HepG2 (cell line): ENCODE measurements at regions not wholly inside any gene's neighbourhood (a gene's known extent, or its start where the extent isn't known, plus 50 kb on each side); places are given as distances from the start of the nearest gene placed in this dataset.

Experiments
- ATAC-seq: fragments of 200-7000 bp; cut with Tn5 transposase; 3 replicates; pipeline ENCODE4 v1.9.1; 2020; ENCODE audit warnings: mild to moderate bottlenecking, moderate library complexity
- BruUV-seq: library from RNA; stranded (reverse); fragments of 400-500 nt; replicated peaks from 2 replicates; lab custom pipeline; 2021; lab: Mats Ljungman, UMichigan
- CTCF ChIA-PET: fragments of 300-600 bp; formaldehyde crosslinking; extraction: SDS; loops from one replicate; lab custom pipeline; 2021; ENCODE audit warnings: low total read pairs, inconsistent platforms, low intra/inter-chr PET ratio; lab: Yijun Ruan, JAX
- POLR2A ChIA-PET: fragments of 350-600 bp; sonication (Branson Sonifier 250); formaldehyde crosslinking; loops from one replicate; lab custom pipeline; 2020; ENCODE audit warnings: antibody characterized with exemption, inconsistent platforms; lab: Yijun Ruan, JAX
- DNase-seq: peaks from one replicate; pipeline ENCODE4 v3.0.0-alpha.2; 2015; ENCODE audit warnings: low spot score
- FAIRE-seq: peaks from 3 replicates; lab custom pipeline; 2011; peaks lifted over from hg19 to GRCh38; lab: Jason Lieb, UNC
- H2AFZ ChIP-seq: one replicate; pipeline ENCODE4 v1.6.1; 2011; ENCODE audit warnings: low read length, inconsistent platforms
- H3K27ac ChIP-seq: fragments of 300-600 bp; 3 replicates; pipeline ENCODE4 v1.8.0; 2011; ENCODE audit warnings: mixed run types, mild to moderate bottlenecking, mixed read lengths, low read length, inconsistent platforms; ENCODE audit not compliant: insufficient read depth; ENCODE audit errors: extremely low read length
- H3K27me3 ChIP-seq, 2 experiments: fragments of 200-600 bp in 1 of 2; 2 replicates in 1 of 2; 3 replicates in 1 of 2; pipeline versions ENCODE4 v1.6.0 to v1.8.0; 2011; ENCODE audit warnings: low read length in 2 of 2, mild to moderate bottlenecking in 2 of 2, moderate library complexity in 2 of 2, inconsistent platforms in 1 of 2; ENCODE audit not compliant: insufficient read depth in 2 of 2, control insufficient read depth in 1 of 2
- H3K36me3 ChIP-seq, 2 experiments: fragments of 200-600 bp in 1 of 2; replicated peaks in 1 of 2; 2 replicates in 1 of 2; 3 replicates in 1 of 2; pipeline versions ENCODE4 v1.5.1 to v1.8.0; 2011; ENCODE audit warnings: low read length in 2 of 2, inconsistent platforms in 1 of 2; ENCODE audit not compliant: insufficient read depth in 2 of 2, control insufficient read depth in 1 of 2
- H3K4me1 ChIP-seq: 2 replicates; pipeline ENCODE4 v1.5.1; 2012; ENCODE audit warnings: low read length, inconsistent platforms; ENCODE audit not compliant: insufficient read depth
- H3K4me2 ChIP-seq: 2 replicates; pipeline ENCODE4 v1.6.0; 2011; ENCODE audit warnings: low read depth, low read length, inconsistent platforms
- H3K4me3 ChIP-seq, 3 experiments: fragments of 200-600 bp in 1 of 3; sonication (generic), shearing (Covaris generic) in 1 of 3; replicated peaks in 1 of 3; 2 replicates each; pipeline ENCODE4 v1.5.1; 2011 to 2016; ENCODE audit warnings: low read length in 3 of 3, inconsistent platforms in 2 of 3, low read depth in 2 of 3, mild to moderate bottlenecking in 2 of 3, control low read depth in 1 of 3, mixed read lengths in 1 of 3; ENCODE audit not compliant: insufficient read depth in 1 of 3
- H3K79me2 ChIP-seq: one replicate; pipeline ENCODE4 v1.6.1; 2011; ENCODE audit warnings: low read length, inconsistent platforms; ENCODE audit not compliant: insufficient read depth
- H3K9ac ChIP-seq: 2 replicates; pipeline ENCODE4 v1.6.0; 2011; ENCODE audit warnings: mild to moderate bottlenecking, low read depth, low read length, inconsistent platforms; ENCODE audit not compliant: insufficient read depth
- H3K9me3 ChIP-seq: 2 replicates; pipeline ENCODE4 v1.5.1; 2012; ENCODE audit warnings: mild to moderate bottlenecking, low read length
- H4K20me1 ChIP-seq: 2 replicates; pipeline ENCODE4 v1.6.0; 2011; ENCODE audit warnings: inconsistent platforms, mild to moderate bottlenecking, low read length, moderate library complexity; ENCODE audit not compliant: insufficient read depth
- GATA4 ChIP-seq: sonication (generic); IDR thresholded peaks from 2 replicates; pipeline ENCODE4 v1.6.1; 2016; ENCODE audit warnings: antibody characterized with exemption, low read depth, borderline replicate concordance
- STAG1 ChIP-seq: sonication (generic); formaldehyde crosslinking; IDR thresholded peaks from 2 replicates; pipeline ENCODE4 v1.4.0; 2020; ENCODE audit warnings: missing genetic modification reagents
- ZFP1 ChIP-seq: IDR thresholded peaks from 2 replicates; pipeline ENCODE4 v1.6.1; 2016
- ZNF367 ChIP-seq: sonication (generic); formaldehyde crosslinking; IDR thresholded peaks from 2 replicates; pipeline ENCODE4 v1.4.0; 2020; ENCODE audit warnings: missing genetic modification reagents, borderline replicate concordance
- ZNF768 ChIP-seq: sonication (generic); formaldehyde crosslinking; IDR thresholded peaks from 2 replicates; pipeline ENCODE4 v1.4.0; 2020; ENCODE audit warnings: missing genetic modification reagents
- WGBS: methylation state at CpG from one replicate; pipeline ENCODE4 v1.1.6; 2017; ENCODE audit warnings: low lambda C conversion rate; 5-methylcytosine and 5-hydroxymethylcytosine counted together
- in situ Hi-C: cut with HindIII; loops from 2 replicates; pipeline ENCODE4 v1.10.0; 2017; ENCODE audit warnings: low pct_unique_long_range_greater_than_20kb; ENCODE audit not compliant: extremely low pct_ligation_motif_present
- intact Hi-C: fragments of 100-400 bp; cut with micrococcal nuclease; formaldehyde crosslinking; loops from one replicate; pipeline ENCODE4 v1.10.0; 2022; ENCODE audit not compliant: unreplicated experiment
- TF ChIP-seq, protein P1 (sequence below): sonication (generic); formaldehyde crosslinking; IDR thresholded peaks from 2 replicates; pipeline ENCODE4 v1.8.1; 2023; ENCODE audit warnings: mild to moderate bottlenecking, missing genetic modification reagents
- TF ChIP-seq, protein P2 (sequence below): sonication (generic); formaldehyde crosslinking; IDR thresholded peaks from 2 replicates; pipeline ENCODE4 v1.5.0; 2020; ENCODE audit warnings: mild to moderate bottlenecking, missing genetic modification reagents, moderate library complexity
- TF ChIP-seq, protein P3 (sequence below), 2 experiments: IDR thresholded peaks; 2 replicates each; pipeline ENCODE4 v1.6.1; 2011 to 2012; ENCODE audit warnings: low read length in 2 of 2, borderline replicate concordance in 1 of 2, low read depth in 1 of 2, mild to moderate bottlenecking in 1 of 2, moderate library complexity in 1 of 2

DNA sequence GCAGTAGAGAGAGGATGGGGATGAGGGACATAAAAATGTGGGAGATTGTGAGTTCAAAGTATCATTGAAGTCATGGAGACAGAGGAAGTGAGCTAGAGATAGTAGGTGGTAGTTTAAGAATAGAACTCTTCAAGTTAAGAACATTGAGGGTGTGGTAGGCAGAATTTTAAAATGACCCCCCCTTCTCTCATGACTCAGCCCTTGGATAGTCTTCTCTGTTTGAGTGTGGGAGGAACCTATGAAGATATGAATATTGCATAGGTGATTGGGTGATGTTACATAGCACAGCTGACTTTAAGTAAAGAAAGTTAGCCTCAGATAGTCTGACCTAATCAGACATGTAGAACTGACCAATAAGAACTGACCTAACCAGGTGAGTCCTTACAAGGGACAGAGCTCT is 418.6 kb downstream of the FOXO1 start:
- Histone ChIP-seq H3K4me1 (no peaks in the 10 kb centered on the region), H3K4me2 (no peak overlapping the region), H3K27ac (no peak overlapping the region), H4K20me1 (no peaks in the 10 kb centered on the region), H3K9me3 (no peaks in the 10 kb centered on the region), H3K9ac (no peak overlapping the region), H3K4me3 (no peak overlapping the region), H3K27me3 (peaks cover 0 to 4% of the 10 kb centered on the region in 2 experiments; a peak in 1 of 5 replicates), H3K36me3 (no peaks in the 10 kb centered on the region), H3K79me2 (no peaks in the 10 kb centered on the region), H2AFZ (no peak overlapping the region)
- POLR2A ChIA-PET = no interaction called here
- FAIRE-seq (no peak), ATAC-seq (no peak), DNase-seq (no peak)
- TF ChIP-seq ZNF768 (CRISPR knock-in tag) (no peak), ZNF367 (CRISPR knock-in tag) (no peak), ZFP1 (no peak)
- TF ChIP-seq, protein P1, sequence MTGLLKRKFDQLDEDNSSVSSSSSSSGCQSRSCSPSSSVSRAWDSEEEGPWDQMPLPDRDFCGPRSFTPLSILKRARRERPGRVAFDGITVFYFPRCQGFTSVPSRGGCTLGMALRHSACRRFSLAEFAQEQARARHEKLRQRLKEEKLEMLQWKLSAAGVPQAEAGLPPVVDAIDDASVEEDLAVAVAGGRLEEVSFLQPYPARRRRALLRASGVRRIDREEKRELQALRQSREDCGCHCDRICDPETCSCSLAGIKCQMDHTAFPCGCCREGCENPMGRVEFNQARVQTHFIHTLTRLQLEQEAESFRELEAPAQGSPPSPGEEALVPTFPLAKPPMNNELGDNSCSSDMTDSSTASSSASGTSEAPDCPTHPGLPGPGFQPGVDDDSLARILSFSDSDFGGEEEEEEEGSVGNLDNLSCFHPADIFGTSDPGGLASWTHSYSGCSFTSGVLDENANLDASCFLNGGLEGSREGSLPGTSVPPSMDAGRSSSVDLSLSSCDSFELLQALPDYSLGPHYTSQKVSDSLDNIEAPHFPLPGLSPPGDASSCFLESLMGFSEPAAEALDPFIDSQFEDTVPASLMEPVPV (CRISPR knock-in tag) = no peak
- BruUV-seq = no TSS peak
- CTCF ChIA-PET = no interaction called here
- in situ Hi-C loops (no loop called here), intact Hi-C loops (no loop called here)

DNA sequence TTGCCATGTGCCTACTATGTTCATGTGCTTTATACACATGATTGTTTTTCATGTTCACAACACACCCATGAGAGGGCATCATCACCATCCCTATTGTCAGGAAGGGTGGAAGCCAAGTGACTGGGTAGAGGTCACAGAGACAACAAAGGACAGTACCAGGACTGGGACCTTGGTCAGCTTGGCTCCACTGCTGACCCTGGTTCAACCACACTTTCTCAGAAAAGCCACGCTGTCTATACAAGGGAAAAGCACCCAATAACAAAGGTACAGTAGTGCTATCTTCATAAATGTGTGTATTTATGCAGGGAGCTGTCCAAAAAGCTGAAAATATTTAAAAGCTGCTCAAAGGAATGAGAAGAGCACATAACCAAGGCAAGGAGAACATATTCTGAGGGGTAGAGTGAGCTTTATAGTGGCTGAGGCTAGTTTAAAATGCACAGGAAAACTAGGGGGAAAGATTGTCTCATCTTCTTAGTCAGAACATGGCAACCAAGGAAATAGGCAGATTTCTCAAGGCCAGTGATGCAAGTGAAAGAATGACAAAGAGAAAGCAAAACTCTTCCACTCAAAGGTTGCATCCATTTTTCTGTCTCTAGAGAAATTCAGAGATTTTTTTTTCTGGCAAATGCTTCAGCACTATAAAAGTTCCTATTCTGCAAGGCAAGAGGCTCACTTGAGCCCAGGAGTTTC is 415.0 kb downstream of the FOXO1 start:
- FAIRE-seq (no peak), ATAC-seq (peak; percentile 57), DNase-seq (no peak)
- Histone ChIP-seq H4K20me1 (no peaks in the 10 kb centered on the region), H3K4me2 (no peak overlapping the region), H3K36me3 (no peaks in the 10 kb centered on the region), H2AFZ (no peak overlapping the region), H3K9me3 (no peaks in the 10 kb centered on the region), H3K79me2 (no peaks in the 10 kb centered on the region), H3K27me3 (peaks cover 0 to 4% of the 10 kb centered on the region in 2 experiments; a peak in 2 of 5 replicates), H3K27ac (no peak overlapping the region), H3K9ac (no peak overlapping the region), H3K4me3 (no peak overlapping the region), H3K4me1 (no peaks in the 10 kb centered on the region)
- WGBS = 0% methylated on average over 1 of the region's 1 CpG
- TF ChIP-seq, protein P2, sequence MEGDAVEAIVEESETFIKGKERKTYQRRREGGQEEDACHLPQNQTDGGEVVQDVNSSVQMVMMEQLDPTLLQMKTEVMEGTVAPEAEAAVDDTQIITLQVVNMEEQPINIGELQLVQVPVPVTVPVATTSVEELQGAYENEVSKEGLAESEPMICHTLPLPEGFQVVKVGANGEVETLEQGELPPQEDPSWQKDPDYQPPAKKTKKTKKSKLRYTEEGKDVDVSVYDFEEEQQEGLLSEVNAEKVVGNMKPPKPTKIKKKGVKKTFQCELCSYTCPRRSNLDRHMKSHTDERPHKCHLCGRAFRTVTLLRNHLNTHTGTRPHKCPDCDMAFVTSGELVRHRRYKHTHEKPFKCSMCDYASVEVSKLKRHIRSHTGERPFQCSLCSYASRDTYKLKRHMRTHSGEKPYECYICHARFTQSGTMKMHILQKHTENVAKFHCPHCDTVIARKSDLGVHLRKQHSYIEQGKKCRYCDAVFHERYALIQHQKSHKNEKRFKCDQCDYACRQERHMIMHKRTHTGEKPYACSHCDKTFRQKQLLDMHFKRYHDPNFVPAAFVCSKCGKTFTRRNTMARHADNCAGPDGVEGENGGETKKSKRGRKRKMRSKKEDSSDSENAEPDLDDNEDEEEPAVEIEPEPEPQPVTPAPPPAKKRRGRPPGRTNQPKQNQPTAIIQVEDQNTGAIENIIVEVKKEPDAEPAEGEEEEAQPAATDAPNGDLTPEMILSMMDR (CRISPR knock-in tag) = peak; percentile 23; the same call in 1 of the 2 replicates
- peak; percentile 54 for TF ChIP-seq STAG1 (CRISPR knock-in tag)
- TF ChIP-seq, protein P3, sequence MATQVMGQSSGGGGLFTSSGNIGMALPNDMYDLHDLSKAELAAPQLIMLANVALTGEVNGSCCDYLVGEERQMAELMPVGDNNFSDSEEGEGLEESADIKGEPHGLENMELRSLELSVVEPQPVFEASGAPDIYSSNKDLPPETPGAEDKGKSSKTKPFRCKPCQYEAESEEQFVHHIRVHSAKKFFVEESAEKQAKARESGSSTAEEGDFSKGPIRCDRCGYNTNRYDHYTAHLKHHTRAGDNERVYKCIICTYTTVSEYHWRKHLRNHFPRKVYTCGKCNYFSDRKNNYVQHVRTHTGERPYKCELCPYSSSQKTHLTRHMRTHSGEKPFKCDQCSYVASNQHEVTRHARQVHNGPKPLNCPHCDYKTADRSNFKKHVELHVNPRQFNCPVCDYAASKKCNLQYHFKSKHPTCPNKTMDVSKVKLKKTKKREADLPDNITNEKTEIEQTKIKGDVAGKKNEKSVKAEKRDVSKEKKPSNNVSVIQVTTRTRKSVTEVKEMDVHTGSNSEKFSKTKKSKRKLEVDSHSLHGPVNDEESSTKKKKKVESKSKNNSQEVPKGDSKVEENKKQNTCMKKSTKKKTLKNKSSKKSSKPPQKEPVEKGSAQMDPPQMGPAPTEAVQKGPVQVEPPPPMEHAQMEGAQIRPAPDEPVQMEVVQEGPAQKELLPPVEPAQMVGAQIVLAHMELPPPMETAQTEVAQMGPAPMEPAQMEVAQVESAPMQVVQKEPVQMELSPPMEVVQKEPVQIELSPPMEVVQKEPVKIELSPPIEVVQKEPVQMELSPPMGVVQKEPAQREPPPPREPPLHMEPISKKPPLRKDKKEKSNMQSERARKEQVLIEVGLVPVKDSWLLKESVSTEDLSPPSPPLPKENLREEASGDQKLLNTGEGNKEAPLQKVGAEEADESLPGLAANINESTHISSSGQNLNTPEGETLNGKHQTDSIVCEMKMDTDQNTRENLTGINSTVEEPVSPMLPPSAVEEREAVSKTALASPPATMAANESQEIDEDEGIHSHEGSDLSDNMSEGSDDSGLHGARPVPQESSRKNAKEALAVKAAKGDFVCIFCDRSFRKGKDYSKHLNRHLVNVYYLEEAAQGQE (IDR thresholded peaks at IDR 0.05; ENCODE audit: borderline replicate concordance in 1 of 2, low read depth in 1 of 2, low read length in 2 of 2) = peak in 1 of 2 experiments; percentile 38; a peak in 1 of 4 replicates
- no peak for TF ChIP-seq GATA4
- in situ Hi-C loops (no loop called here), intact Hi-C loops (no loop called here)
- ChIA-PET CTCF (no interaction called here), POLR2A (no interaction called here)
- BruUV-seq = no TSS peak
